ENCODE measurements at regions not wholly inside any gene's neighbourhood (a gene's known extent, or its start where the extent isn't known, plus 50 kb on each side); places are given as distances from the start of the nearest gene placed in this dataset.
"Not testable (repeated sequence)": the region's sequence is repeated elsewhere in the genome, so short reads cannot be mapped to it uniquely, and the experiment has no call there.

GRCh38 chr4:28310926-28311325 is 1450.3 kb downstream of the STIM2 start:
- no peak overlapping the region for H3K4me3 ChIP-seq (ENCODE audit: low read depth, low read length)
- TF ChIP-seq CTCF (IDR thresholded peaks at IDR 0.05; ENCODE audit: borderline replicate concordance, insufficient read depth, low read depth, low read length), result no peak

DNA sequence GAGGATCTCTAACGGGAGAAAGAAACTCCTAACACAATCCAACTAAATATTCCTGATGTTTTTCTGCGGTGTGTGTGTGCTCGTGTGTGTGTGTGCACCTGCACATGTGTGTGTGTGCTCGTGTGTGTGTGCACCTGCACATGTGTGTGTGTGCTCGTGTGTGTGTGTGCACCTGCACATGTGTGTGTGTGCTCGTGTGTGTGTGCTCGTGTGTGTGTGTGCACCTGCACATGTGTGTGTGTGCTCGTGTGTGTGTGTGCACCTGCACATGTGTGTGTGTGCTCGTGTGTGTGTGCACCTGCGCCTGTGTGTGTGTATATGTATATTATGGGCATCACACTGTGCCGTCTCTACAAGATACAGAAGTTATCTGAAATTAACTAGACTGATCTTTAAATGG is 1451.9 kb downstream of the STIM2 start:
- not testable (repeated sequence) for H3K4me3 ChIP-seq (ENCODE audit: low read depth, low read length)

DNA sequence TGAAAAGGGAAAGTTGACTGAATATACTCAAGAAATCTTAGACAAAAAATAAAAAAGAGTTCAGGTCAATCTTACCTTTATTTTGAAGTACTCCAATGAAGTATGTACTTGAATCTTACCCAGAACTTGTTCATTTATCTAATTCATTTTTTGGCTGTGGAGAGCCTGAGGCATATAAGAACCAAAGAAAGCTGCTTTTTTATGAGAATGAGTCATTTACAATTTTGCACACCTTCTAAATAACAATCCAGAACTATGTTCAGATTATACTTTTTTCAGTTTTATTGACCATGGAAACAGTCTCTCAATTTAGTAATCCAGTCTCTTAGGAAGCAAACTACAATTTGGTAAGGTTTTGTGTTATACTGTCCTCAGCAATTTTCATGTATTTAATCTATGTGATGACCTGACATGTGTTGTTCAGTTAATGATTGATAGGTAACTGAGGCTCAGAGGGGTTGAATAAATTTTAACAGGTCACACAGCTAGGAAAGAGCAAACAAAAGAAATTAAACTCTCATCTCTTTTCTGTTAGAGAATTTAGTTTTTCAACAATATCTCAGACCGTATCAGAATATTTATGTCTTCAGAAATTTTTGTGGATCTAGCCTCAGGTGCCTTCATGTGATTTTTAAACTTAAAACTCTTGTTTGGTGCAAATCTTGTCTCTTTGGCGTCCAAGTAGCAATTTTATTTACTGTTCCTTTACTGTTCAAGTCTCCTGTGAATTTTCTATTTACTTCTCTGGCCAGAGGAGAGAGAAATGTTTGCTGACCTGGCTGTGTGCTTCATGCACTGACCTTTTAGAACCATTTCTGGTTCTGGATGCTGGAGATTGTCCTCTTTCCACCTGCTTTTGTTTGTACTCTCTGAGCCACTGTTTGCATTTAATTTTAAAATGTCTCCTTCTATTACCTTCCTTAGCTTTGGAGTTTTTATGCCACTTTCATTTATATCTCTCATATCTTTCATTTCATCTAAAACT is 1453.4 kb downstream of the STIM2 start:
- H3K4me3 ChIP-seq (ENCODE audit: low read depth, low read length), result no peak overlapping the region
- no peak for TF ChIP-seq CTCF (IDR thresholded peaks at IDR 0.05; ENCODE audit: borderline replicate concordance, insufficient read depth, low read depth, low read length)

DNA sequence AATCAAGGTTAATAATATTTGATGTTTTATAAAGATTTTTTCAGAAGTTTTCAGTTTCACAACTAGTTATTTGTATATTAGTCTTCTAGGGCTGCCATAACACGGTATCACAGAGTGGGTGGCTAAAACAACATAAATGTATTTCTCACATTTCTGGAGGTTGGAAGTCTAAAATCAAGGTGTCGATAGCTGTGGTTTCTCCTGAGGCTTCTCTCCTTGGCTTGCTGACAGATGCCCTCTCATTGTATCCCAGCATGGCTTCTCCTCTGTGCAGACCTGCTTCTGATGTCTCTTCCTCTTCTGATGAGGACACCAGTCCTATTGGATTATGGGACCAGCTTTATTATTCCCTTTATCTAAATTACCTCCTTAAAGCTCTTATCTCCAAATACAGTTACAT is 1456.6 kb downstream of the STIM2 start:
- H3K4me3 ChIP-seq (ENCODE audit: low read depth, low read length), result no peak overlapping the region
- TF ChIP-seq CTCF (IDR thresholded peaks at IDR 0.05; ENCODE audit: borderline replicate concordance, insufficient read depth, low read depth, low read length), result no peak

DNA sequence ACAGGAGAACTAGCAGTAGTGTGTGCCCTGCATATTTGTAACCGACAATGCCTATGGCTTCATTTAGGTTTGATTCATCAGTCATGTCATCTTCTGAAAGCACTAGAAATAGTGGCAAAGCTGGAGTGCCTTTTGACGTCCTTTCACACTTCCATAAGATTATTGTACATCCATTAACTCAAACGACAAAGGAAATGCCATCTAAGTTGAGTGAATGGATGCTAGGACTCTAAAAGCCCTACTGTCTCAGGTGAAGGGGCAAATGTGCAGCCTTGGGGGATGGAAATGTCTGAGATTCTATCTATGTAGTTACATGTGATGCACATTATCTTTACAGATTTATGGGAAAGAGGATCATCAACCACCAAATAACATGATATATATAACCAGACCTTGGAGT is 1473.6 kb downstream of the STIM2 start:
- H3K4me3 ChIP-seq (ENCODE audit: low read depth, low read length), result no peak overlapping the region
- no peak for TF ChIP-seq CTCF (IDR thresholded peaks at IDR 0.05; ENCODE audit: borderline replicate concordance, insufficient read depth, low read depth, low read length)

GRCh38 chr4:28341784-28342183 is 1481.1 kb downstream of the STIM2 start:
- H3K4me3 ChIP-seq (ENCODE audit: low read depth, low read length), result no peak overlapping the region
- TF ChIP-seq CTCF (IDR thresholded peaks at IDR 0.05; ENCODE audit: borderline replicate concordance, insufficient read depth, low read depth, low read length), result no peak

DNA sequence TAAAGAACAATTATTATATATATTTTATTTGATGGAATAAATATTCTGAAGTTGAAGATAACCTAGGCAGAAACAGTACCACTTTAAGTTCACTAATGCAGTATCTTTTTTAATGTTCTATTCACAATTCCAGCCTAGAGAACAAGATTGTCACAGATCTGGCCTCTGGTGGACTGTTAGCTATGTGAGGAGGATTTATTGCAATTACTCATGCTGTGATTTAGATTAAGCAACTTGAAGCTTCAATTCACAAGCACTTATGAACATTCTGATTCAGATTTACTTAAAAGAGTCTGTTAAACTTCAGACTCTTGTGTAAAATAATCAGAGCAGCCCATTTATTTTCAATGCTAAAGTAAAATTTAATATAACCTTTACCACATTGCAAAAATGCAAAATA is 1489.8 kb downstream of the STIM2 start:
- no peak for TF ChIP-seq CTCF (IDR thresholded peaks at IDR 0.05; ENCODE audit: borderline replicate concordance, insufficient read depth, low read depth, low read length)
- H3K4me3 ChIP-seq (ENCODE audit: low read depth, low read length), result no peak overlapping the region
